ENCODE measurements at regions not wholly inside any gene's neighbourhood (a gene's known extent, or its start where the extent isn't known, plus 50 kb on each side); places are given as distances from the start of the nearest gene placed in this dataset.

- TF ChIP-seq POLR2A (IDR thresholded peaks at IDR 0.05; ENCODE audit: extremely low read depth, insufficient read length) (no peak), CTCF (IDR thresholded peaks at IDR 0.05; ENCODE audit: low read depth, low read length) (no peak)
- TF ChIP-seq, protein P1, sequence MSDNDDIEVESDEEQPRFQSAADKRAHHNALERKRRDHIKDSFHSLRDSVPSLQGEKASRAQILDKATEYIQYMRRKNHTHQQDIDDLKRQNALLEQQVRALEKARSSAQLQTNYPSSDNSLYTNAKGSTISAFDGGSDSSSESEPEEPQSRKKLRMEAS (IDR thresholded peaks at IDR 0.05; ENCODE audit: low read depth, low read length), result no peak
Measured at GRCh38 chr4:100828364-100828763, 310.5 kb upstream of the EMCN start.
